SK-N-SH (cell line): ENCODE measurements at regions not wholly inside any gene's neighbourhood (a gene's known extent, or its start where the extent isn't known, plus 50 kb on each side); places are given as distances from the start of the nearest gene placed in this dataset.
"Not testable (repeated sequence)": the region's sequence is repeated elsewhere in the genome, so short reads cannot be mapped to it uniquely, and the experiment has no call there.

Source experiments
- CTCF ChIA-PET: fragments of 300-600, 350-600 bp; formaldehyde crosslinking; extraction: SDS; loops from one replicate; lab custom pipeline; 2021; lab: Yijun Ruan, JAX
- POLR2A ChIA-PET: fragments of 350-600 bp; sonication (Branson Sonifier 250); formaldehyde crosslinking; extraction: SDS; loops from one replicate; lab custom pipeline; 2020; ENCODE audit warnings: antibody characterized with exemption, inconsistent platforms; lab: Yijun Ruan, JAX
- DNase-seq: peaks from one replicate; pipeline ENCODE4 v3.0.0; 2012
- H2AFZ ChIP-seq: fragments of 200-600 bp; sonication (generic); 2 replicates; pipeline ENCODE4 v1.8.1; 2016; ENCODE audit warnings: antibody characterized with exemption, mild to moderate bottlenecking, low read depth
- H3F3A ChIP-seq: fragments of 200-600 bp; sonication (generic); replicated peaks from 2 replicates; pipeline ENCODE3; 2016; ENCODE audit warnings: antibody characterized with exemption, mild to moderate bottlenecking; ENCODE audit not compliant: insufficient read depth
- H3K27ac ChIP-seq, 2 experiments: fragments of 200-500 bp in 1 of 2; fragments of 200-600 bp in 1 of 2; sonication (Bioruptor generic) in 1 of 2; sonication (generic), shearing (Covaris generic) in 1 of 2; 2 replicates each; pipeline versions ENCODE4 v1.5.1 to v1.6.1; 2014 to 2016; ENCODE audit warnings: low read depth in 2 of 2, inconsistent platforms in 1 of 2, low read length in 1 of 2, mild to moderate bottlenecking in 1 of 2, mixed read lengths in 1 of 2
- H3K27me3 ChIP-seq: fragments of 200-600 bp; sonication (generic), shearing (Covaris generic); 2 replicates; pipeline ENCODE4 v1.6.1; 2016; ENCODE audit warnings: mixed run types; ENCODE audit not compliant: insufficient read depth
- H3K36me3 ChIP-seq, 2 experiments: fragments of 200-500 bp in 1 of 2; fragments of 200-600 bp in 1 of 2; sonication (Bioruptor generic) in 1 of 2; sonication (generic) in 1 of 2; replicated peaks in 1 of 2; 2 replicates each; pipeline versions ENCODE3 to v1.5.1; 2014 to 2016; ENCODE audit warnings: low read length in 1 of 2, mild to moderate bottlenecking in 1 of 2; ENCODE audit not compliant: insufficient read depth in 2 of 2, control insufficient read depth in 1 of 2
- H3K4me1 ChIP-seq, 2 experiments: fragments of 200-500 bp in 1 of 2; fragments of 200-600 bp in 1 of 2; sonication (Bioruptor generic) in 1 of 2; sonication (generic), shearing (Covaris generic) in 1 of 2; 2 replicates each; pipeline versions ENCODE4 v1.5.1 to v1.6.1; 2014 to 2016; ENCODE audit warnings: low read depth in 1 of 2, low read length in 1 of 2, mixed run types in 1 of 2; ENCODE audit not compliant: insufficient read depth in 2 of 2, control insufficient read depth in 1 of 2
- H3K4me2 ChIP-seq: fragments of 200-600 bp; sonication (generic), shearing (Covaris generic); 2 replicates; pipeline ENCODE4 v1.6.1; 2017; ENCODE audit warnings: mixed run types
- H3K4me3 ChIP-seq, 2 experiments: fragments of 200-500 bp in 1 of 2; fragments of 200-600 bp in 1 of 2; sonication (Bioruptor generic) in 1 of 2; sonication (generic), shearing (Covaris generic) in 1 of 2; 2 replicates each; pipeline versions ENCODE4 v1.5.1 to v1.8.1; 2014 to 2016; ENCODE audit warnings: low read depth in 2 of 2, inconsistent platforms in 1 of 2, low read length in 1 of 2, mild to moderate bottlenecking in 1 of 2, mixed read lengths in 1 of 2, moderate library complexity in 1 of 2
- H3K79me2 ChIP-seq: fragments of 200-600 bp; sonication (generic); 2 replicates; pipeline ENCODE4 v1.8.1; 2017; ENCODE audit warnings: mild to moderate bottlenecking; ENCODE audit not compliant: insufficient read depth
- H3K9ac ChIP-seq: fragments of 200-600 bp; sonication (generic); 2 replicates; pipeline ENCODE4 v1.6.1; 2017; ENCODE audit warnings: mixed run types
- H3K9me2 ChIP-seq: fragments of 200-600 bp; sonication (generic); 2 replicates; pipeline ENCODE4 v1.6.1; 2017; ENCODE audit warnings: mixed run types
- H3K9me3 ChIP-seq: fragments of 200-600 bp; sonication (generic); 2 replicates; pipeline ENCODE4 v1.6.1; 2017; ENCODE audit warnings: mixed run types, mild to moderate bottlenecking, moderate library complexity
- H4K20me1 ChIP-seq: fragments of 200-600 bp; sonication (generic); 2 replicates; pipeline ENCODE4 v1.6.1; 2017; ENCODE audit warnings: mild to moderate bottlenecking, mixed run types; ENCODE audit not compliant: insufficient read depth
- CTCF ChIP-seq: fragments of 200-600 bp; sonication (generic); IDR thresholded peaks from 2 replicates; pipeline ENCODE4 v1.6.1; 2017; ENCODE audit warnings: antibody characterized with exemption, mild to moderate bottlenecking, moderate library complexity
- EP300 ChIP-seq, 2 experiments: IDR thresholded peaks; 2 replicates each; pipeline versions ENCODE4 v1.4.0 to v1.6.1; 2012; ENCODE audit warnings: borderline replicate concordance in 1 of 2, low read depth in 1 of 2, low read length in 1 of 2
- FOSL2 ChIP-seq: IDR thresholded peaks from 2 replicates; pipeline ENCODE4 v1.4.0; 2012; ENCODE audit warnings: low read depth, mild to moderate bottlenecking, moderate library complexity, borderline replicate concordance
- FOXJ3 ChIP-seq: sonication (generic); formaldehyde crosslinking; IDR thresholded peaks from 2 replicates; pipeline ENCODE4 v1.5.1; 2020; ENCODE audit warnings: mild to moderate bottlenecking, missing genetic modification reagents
- JUND ChIP-seq: IDR thresholded peaks from 2 replicates; pipeline ENCODE4 v1.4.0; 2012
- NFIC ChIP-seq: IDR thresholded peaks from 2 replicates; pipeline ENCODE4 v1.4.0; 2012; ENCODE audit warnings: borderline replicate concordance
- RAD21 ChIP-seq: IDR thresholded peaks from 2 replicates; pipeline ENCODE4 v1.6.1; 2012; ENCODE audit warnings: mild to moderate bottlenecking, low read length
- RXRA ChIP-seq: IDR thresholded peaks from 2 replicates; pipeline ENCODE4 v1.4.0; 2012; ENCODE audit warnings: low read depth, mild to moderate bottlenecking, borderline replicate concordance
- SIN3A ChIP-seq: IDR thresholded peaks from 2 replicates; pipeline ENCODE4 v1.6.1; 2012; ENCODE audit warnings: low read depth, mild to moderate bottlenecking, low read length, moderate library complexity, borderline replicate concordance
- SMC3 ChIP-seq: IDR thresholded peaks from 2 replicates; pipeline ENCODE4 v1.6.1; 2012; ENCODE audit warnings: low read depth, low read length, improper control_type of control experiment
- TAF1 ChIP-seq: IDR thresholded peaks from 2 replicates; pipeline ENCODE4 v1.6.1; 2012; ENCODE audit warnings: low read depth, mild to moderate bottlenecking, low read length, moderate library complexity, borderline replicate concordance
- TCF12 ChIP-seq: IDR thresholded peaks from 2 replicates; pipeline ENCODE4 v1.4.0; 2012
- TEAD4 ChIP-seq: IDR thresholded peaks from 2 replicates; pipeline ENCODE4 v1.4.0; 2012; ENCODE audit warnings: mild to moderate bottlenecking, borderline replicate concordance; ENCODE audit not compliant: insufficient read depth
- USF1 ChIP-seq: IDR thresholded peaks from 2 replicates; pipeline ENCODE4 v1.4.0; 2012; ENCODE audit warnings: low read depth, borderline replicate concordance
- YY1 ChIP-seq: IDR thresholded peaks from 2 replicates; pipeline ENCODE4 v1.4.0; 2012; ENCODE audit warnings: low read depth, mild to moderate bottlenecking
- ZBTB33 ChIP-seq: IDR thresholded peaks from 2 replicates; pipeline ENCODE4 v1.4.0; 2012; ENCODE audit warnings: low read depth, borderline replicate concordance
- WGBS: methylation state at CpG from one replicate; pipeline ENCODE4 v1.1.6; 2017; ENCODE audit warnings: low lambda C conversion rate; 5-methylcytosine and 5-hydroxymethylcytosine counted together

- TF ChIP-seq JUND (no peak), TEAD4 (no peak)
Measured at GRCh38 chr14:82999802-83000201, 1466.1 kb upstream of the SEL1L start (continued).

- TF ChIP-seq CTCF (no peak), ZBTB33 (no peak), USF1 (no peak), SMC3 (no peak), RXRA (no peak), FOXJ3 (CRISPR knock-in tag) (no peak)
- TF ChIP-seq, all 33 proteins: peak for 0
- Histone ChIP-seq H3K4me1 (no peaks in the 10 kb centered on the region), H3K4me2 (no peak overlapping the region), H3K9me2 (no peaks in the 10 kb centered on the region), H4K20me1 (no peaks in the 10 kb centered on the region), H3K4me3 (no peak overlapping the region), H3K9me3 (no peaks in the 10 kb centered on the region), H2AFZ (no peak overlapping the region), H3K9ac (no peak overlapping the region), H3K36me3 (no peaks in the 10 kb centered on the region), H3K27ac (no peak overlapping the region), H3K27me3 (no peaks in the 10 kb centered on the region), H3F3A (no peaks in the 10 kb centered on the region), H3K79me2 (no peaks in the 10 kb centered on the region)
- ChIA-PET POLR2A (no interaction called here), CTCF (no interaction called here)
- no peak for DNase-seq
- WGBS, result 0% methylated on average over 2 of the region's 2 CpGs
Measured at GRCh38 chr14:83004456-83005006, 1470.9 kb upstream of the SEL1L start.

- Histone ChIP-seq H3K4me3 (no peak overlapping the region), H3F3A (no peaks in the 10 kb centered on the region), H4K20me1 (no peaks in the 10 kb centered on the region), H3K36me3 (no peaks in the 10 kb centered on the region), H3K9me3 (no peaks in the 10 kb centered on the region), H3K9ac (no peak overlapping the region), H2AFZ (no peak overlapping the region), H3K79me2 (no peaks in the 10 kb centered on the region), H3K27ac (no peak overlapping the region), H3K9me2 (no peaks in the 10 kb centered on the region), H3K4me1 (no peaks in the 10 kb centered on the region), H3K27me3 (no peaks in the 10 kb centered on the region), H3K4me2 (no peak overlapping the region)
- ChIA-PET POLR2A (no interaction called here), CTCF (interaction anchor here (0.6 kb wide), 1 partner anchor 128 kb away, joined by 3 read pairs; no protein-coding TSS in a partner anchor)
- TF ChIP-seq NFIC (no peak), YY1 (no peak), RXRA (no peak), TCF12 (no peak), FOSL2 (no peak), FOXJ3 (CRISPR knock-in tag) (no peak), RAD21 (no peak), SIN3A (no peak), TAF1 (no peak), EP300 (IDR thresholded peaks at IDR 0.05; ENCODE audit: borderline replicate concordance in 1 of 2, low read depth in 1 of 2, low read length in 1 of 2) (no peak)
- WGBS, result 0% methylated on average over 1 of the region's 1 CpG
- no peak for DNase-seq
Measured at GRCh38 chr14:83006121-83006670, 1472.5 kb upstream of the SEL1L start.

- H3F3A ChIP-seq, H3K27ac ChIP-seq, H3K79me2 ChIP-seq, POLR2A ChIA-PET, H3K4me2 ChIP-seq, H3K9me2 ChIP-seq, H3K4me3 ChIP-seq, H3K9me3 ChIP-seq, H3K4me1 ChIP-seq, H3K36me3 ChIP-seq, H4K20me1 ChIP-seq, H3K27me3 ChIP-seq, H3K9ac ChIP-seq, H2AFZ ChIP-seq, DNase-seq: not testable (repeated sequence)
- CTCF ChIA-PET, result interaction anchor here (0.6 kb wide), 1 partner anchor 129 kb away, joined by 3 read pairs; no protein-coding TSS in a partner anchor
- WGBS, result 61% methylated on average over 7 of the region's 7 CpGs
Measured at GRCh38 chr14:83007052-83007451, 1473.4 kb upstream of the SEL1L start.
